Neural cell (in vitro differentiated cells): ENCODE measurements at regions not wholly inside any gene's neighbourhood (a gene's known extent, or its start where the extent isn't known, plus 50 kb on each side); places are given as distances from the start of the nearest gene placed in this dataset.
"Not testable (repeated sequence)": the region's sequence is repeated elsewhere in the genome, so short reads cannot be mapped to it uniquely, and the experiment has no call there.

ENCODE experiments used
- MXI1 ChIP-seq: fragments of 450-650 bp; conservative IDR thresholded peaks from 2 replicates; pipeline ENCODE4 v1.6.1; 2014; ENCODE audit warnings: antibody characterized with exemption, mild to moderate bottlenecking; ENCODE audit not compliant: poor library complexity, severe bottlenecking
- POLR2AphosphoS5 ChIP-seq: IDR thresholded peaks from 2 replicates; pipeline ENCODE4 v1.6.1; 2012
- RAD21 ChIP-seq: fragments of 450-650 bp; conservative IDR thresholded peaks from 2 replicates; pipeline ENCODE4 v1.6.1; 2014; ENCODE audit warnings: antibody characterized with exemption, mild to moderate bottlenecking, moderate library complexity
- REST ChIP-seq: IDR thresholded peaks from 2 replicates; pipeline ENCODE4 v1.6.1; 2012; ENCODE audit warnings: borderline replicate concordance
- TAF1 ChIP-seq: IDR thresholded peaks from 2 replicates; pipeline ENCODE4 v1.6.1; 2012; ENCODE audit warnings: low read depth
- TF ChIP-seq, protein P1 (sequence below): fragments of 450-650 bp; IDR thresholded peaks from 2 replicates; pipeline ENCODE4 v1.5.1; 2014; ENCODE audit warnings: antibody characterized with exemption, mild to moderate bottlenecking, moderate library complexity; ENCODE audit not compliant: poor library complexity, severe bottlenecking

DNA sequence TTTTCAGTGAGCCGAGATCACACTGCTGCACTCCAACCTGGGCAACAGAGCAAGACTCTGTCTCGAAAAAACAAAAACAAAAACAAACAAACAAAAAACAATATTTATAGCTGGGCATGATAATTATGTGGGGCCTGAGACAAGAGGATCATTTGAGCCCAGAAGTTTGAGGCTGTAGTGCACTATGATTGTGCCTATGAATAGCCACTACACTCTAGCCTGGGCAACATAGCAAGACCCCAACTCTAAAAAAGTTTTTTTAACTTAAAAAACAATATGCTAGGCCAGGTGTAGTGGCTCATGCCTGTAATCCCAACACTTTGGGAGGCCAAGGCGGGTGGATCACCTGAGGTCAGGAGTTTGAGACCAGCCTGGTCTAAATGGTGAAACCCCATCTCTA, 77.9 kb upstream of the LRPPRC start:
- not testable (repeated sequence) for TF ChIP-seq POLR2AphosphoS5, TAF1, MXI1, RAD21, REST
- TF ChIP-seq, protein P1, sequence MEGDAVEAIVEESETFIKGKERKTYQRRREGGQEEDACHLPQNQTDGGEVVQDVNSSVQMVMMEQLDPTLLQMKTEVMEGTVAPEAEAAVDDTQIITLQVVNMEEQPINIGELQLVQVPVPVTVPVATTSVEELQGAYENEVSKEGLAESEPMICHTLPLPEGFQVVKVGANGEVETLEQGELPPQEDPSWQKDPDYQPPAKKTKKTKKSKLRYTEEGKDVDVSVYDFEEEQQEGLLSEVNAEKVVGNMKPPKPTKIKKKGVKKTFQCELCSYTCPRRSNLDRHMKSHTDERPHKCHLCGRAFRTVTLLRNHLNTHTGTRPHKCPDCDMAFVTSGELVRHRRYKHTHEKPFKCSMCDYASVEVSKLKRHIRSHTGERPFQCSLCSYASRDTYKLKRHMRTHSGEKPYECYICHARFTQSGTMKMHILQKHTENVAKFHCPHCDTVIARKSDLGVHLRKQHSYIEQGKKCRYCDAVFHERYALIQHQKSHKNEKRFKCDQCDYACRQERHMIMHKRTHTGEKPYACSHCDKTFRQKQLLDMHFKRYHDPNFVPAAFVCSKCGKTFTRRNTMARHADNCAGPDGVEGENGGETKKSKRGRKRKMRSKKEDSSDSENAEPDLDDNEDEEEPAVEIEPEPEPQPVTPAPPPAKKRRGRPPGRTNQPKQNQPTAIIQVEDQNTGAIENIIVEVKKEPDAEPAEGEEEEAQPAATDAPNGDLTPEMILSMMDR: not testable (repeated sequence)
